ENCODE measurements at regions not wholly inside any gene's neighbourhood (a gene's known extent, or its start where the extent isn't known, plus 50 kb on each side); places are given as distances from the start of the nearest gene placed in this dataset.

DNA sequence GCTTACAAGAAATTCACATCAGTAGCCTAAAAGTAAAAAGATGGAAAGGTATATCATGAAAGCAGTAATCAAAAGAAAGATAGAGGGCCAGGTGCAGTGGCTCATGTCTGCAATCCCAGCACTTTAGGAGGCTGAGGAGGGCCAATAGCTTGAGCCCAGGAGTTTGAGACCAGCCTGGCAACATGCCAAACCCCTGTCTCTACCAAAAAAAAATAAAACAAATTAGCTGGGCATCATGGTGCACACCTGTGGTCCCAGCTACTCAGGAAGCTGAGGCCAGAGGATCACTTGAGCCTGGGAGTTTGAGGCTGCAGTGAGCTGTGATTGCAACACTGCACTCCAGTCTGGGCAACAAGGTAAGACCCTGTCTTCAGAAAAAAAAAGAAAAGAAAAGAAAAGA is 55.5 kb downstream of the GSPT2 start:
- no peak for DNase-seq

DNA sequence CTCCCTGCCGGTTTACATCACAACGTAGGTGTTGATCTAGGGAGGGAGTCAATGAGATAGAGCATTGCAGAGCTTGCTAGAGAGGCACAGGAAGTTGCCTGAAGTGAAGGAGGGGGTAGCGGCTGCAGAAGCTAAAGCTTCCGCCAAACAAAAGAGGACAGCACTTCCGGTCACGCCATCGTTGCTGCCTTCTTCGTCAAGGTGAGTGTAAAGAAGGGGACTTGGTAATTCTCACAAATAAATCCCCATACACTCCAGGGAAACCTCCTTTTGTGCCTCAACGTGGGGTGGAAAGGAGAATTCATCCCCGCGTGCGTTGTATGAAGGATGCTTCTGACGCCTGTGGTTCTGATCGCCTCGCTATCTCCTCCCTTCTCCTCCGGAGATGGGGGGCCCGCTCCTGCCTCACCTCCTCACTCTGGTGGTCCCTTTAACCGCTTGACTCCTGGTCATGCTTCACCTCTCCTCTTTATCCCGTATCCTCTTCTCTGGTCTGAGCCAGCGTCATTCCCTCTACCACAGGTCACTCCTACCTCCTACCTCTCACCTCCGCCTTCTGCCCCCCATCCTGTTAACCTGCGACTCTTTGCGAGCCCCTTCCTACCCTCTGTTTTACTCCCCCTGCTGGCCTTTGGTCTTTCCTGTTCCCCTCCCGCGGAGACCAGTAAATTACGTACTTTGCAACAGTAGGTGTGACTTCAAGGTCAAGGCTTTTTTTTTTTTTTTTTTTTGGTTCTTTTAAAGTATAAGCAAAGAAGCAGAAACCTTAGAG is 59.9 kb downstream of the GSPT2 start:
- peak; percentile 61 for DNase-seq

GRCh38 chrX:51803833-51804232 is 60.6 kb downstream of the GSPT2 start:
- no peak for DNase-seq

DNA sequence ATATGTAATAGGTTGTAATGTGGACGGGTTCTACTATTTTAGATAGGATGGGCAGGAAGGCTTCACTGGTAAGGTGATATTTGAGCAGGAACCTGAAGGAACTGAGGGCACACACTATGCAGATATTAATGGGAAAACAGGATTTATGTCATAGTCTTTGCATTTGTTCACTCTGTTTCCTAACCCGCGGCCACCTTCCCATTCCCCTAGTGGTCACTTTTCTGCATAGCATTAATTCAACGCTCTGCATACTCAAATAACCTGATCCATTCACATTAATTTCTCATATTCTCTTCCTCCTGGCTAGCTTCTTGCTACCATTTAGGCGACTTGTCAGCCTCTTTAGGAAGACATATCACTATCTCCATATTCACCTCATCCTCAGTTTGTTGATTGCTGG is 61.5 kb downstream of the GSPT2 start:
- DNase-seq = no peak

GRCh38 chrX:51813886-51814460 is 70.7 kb downstream of the GSPT2 start:
- no peak for DNase-seq

GRCh38 chrX:51824061-51824460 is 69.4 kb upstream of the MAGED1 start:
- DNase-seq = no peak

GRCh38 chrX:51825436-51825835 is 68.0 kb upstream of the MAGED1 start:
- DNase-seq = peak; percentile 1

- DNase-seq = no peak
Observed at GRCh38 chrX:51834076-51834475, 59.3 kb upstream of the MAGED1 start.

GRCh38 chrX:51836823-51837222 is 56.6 kb upstream of the MAGED1 start:
- no peak for DNase-seq

- DNase-seq = no peak
Observed at GRCh38 chrX:51837451-51837850, 56.0 kb upstream of the MAGED1 start.

DNA sequence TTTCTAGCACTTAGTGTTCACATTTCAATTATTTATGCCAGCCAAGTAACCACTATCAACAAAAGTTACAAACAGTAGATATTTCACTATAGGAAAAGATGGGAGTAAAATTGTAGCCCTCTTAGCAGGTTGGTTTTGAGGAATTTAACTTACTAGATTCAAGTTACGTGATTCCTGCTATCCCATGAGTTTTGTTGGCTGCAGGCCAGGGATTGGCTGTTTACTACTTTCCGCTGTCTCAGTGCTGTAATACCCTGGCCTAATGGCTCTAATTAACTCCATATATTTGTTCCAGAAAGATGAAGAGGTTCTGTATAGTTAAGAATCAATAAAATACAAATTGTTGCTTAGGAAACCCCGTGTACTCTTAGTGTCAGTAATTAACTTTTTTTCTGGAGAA is 55.5 kb upstream of the MAGED1 start:
- peak; percentile 70 for DNase-seq
